Anterior cingulate cortex (tissue), 58 donors: ENCODE measurements at regions not wholly inside any gene's neighbourhood (a gene's known extent, or its start where the extent isn't known, plus 50 kb on each side); places are given as distances from the start of the nearest gene placed in this dataset.
"Not testable (repeated sequence)": the region's sequence is repeated elsewhere in the genome, so short reads cannot be mapped to it uniquely, and the experiment has no call there.

Experiments used
- DNase-seq, 58 donors: peaks; one replicate each; lab custom pipeline; 2025; lab: John Stamatoyannopoulos, UW

DNA sequence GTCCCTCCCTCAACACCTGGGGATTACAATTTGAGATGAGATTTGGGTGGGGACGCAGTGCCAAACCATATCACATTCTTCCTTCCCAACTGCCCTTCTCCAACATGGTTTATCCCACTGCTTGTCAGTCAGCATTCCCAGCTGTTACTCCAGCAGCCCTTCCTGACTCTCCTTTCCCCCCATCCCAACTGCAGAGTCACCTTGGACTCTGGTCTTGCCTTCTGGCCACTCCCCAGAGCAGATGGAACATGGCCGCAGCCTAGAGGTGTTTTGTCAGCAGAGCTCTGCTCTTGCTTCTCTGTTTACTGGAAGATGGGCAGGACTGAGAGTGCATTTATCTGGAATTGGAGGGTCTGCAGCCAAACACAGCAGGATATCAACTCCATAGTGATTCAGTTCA lies 51.2 kb upstream of the MEX3C start:
- DNase-seq = no peak

DNA sequence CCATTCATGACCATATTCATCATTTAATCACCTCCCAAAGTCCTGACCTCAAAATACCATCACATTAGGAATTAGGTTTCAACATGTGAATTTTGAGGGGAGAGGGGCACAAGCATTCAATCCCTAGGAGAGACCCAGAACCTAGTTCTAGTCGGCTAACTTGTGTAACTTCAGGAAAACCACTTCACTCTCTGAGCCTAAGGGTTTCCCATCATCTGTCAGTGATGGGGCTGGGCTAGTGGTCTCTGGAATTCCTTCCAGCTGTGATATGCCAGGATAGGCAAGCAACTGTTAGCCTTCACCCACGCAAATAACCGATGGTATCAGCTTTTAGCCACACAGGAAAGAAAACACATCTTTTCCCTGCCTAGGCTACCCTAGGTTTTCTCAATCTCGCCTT lies 52.5 kb upstream of the MEX3C start:
- DNase-seq = no peak

DNA sequence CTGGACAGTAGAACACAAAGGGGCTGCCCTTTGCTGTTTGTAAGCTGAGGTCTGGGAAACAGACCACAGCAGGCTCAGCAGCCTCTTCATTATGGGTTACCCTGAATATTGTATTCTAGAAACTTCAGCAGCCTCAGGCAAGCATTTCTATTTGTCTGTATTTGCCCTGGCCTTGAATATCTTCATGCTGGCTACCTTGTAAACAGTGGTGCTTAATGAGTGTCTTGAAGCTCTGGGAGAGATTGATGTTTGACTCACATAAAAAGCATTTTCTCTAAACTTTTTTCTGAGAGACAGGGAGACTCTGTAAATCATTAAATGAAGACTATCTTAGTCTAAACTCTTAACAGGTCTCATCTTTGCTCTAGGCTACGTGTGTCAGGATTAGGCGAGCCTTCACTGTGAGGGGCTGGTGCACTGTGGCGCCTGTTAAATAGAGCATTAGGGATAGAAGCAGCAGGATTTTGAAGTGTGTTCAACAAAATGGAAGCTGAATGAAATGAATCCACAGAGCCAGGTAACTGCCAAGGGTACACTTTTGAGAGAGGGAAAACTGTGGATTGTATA lies 53.1 kb upstream of the MEX3C start:
- no peak for DNase-seq

DNA sequence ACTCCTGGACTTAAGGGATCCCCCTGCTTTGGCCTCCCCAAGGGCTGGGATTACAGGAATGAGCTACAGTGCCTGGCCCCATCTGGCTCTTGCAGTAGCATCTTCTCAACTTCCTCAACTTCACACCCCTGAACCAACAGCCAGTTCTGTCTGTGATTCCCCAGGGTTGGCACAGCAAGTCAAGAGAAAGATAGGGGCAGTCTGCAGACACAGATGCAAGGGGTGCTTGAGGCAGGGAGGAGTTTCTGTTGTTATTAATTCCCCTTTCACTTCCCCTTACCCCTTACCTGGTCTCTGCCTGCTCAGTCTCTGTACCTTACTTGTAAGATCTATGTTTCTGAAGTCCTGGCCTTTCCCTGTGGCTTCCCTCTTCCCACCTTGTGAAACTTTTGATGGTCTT lies 54.1 kb upstream of the MEX3C start:
- no peak for DNase-seq

DNA sequence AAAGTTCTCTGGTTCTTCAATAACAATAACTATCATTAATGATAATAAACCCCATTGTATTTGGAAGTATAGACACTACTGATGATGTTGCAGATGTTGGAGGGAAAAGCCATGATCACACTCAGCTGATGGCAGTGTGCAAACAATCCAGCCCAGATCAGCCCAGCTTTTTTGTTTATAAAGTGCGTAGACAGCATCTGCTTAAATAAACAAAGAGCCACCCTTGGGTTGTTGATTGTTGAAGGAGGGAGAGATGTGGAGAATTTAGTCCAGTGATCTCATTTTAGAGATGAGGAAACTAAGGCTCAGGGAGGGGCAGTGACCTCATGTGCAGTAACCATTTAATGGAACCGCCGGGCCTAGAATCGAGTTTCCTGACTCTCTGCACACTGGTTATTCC lies 56.0 kb upstream of the MEX3C start:
- no peak for DNase-seq

DNA sequence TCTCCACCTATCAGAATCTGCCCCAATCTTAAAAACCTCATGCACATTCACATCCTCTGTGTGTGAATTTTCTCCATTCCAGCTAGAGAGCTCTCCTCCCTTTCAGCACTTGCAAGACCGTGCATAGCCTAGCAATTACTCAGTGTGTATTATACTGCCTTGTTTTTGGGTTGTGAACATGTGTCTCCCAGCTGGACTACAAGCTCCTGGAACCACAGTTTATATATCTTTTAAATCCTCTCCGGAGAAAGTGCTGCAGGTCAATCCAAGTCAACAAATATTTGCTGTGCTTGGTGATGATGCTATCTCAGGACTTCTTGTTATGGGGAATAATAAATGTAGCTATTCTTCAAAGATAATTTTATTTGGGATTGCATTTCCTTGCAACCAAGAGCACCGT lies 58.2 kb upstream of the MEX3C start:
- DNase-seq = no peak

DNA sequence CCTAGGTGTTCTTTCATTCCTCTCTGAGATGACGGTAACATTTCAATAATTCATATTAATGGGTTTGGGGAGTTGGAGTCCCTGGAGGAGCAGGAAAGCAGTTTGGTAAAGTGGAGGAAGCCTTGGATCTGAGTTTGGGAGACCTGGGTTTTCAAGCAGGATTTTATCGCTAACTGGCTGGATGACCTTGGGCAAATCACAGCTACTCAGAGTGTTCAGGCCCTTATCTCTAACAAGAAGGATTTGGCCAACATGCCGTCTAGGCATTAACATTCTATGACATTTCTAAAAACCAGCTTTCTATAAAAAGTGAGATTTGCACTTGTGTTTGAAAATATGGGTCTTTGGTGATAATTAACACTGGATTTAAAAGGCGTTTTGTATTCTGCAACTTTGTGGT lies 59.7 kb upstream of the MEX3C start:
- no peak for DNase-seq

DNA sequence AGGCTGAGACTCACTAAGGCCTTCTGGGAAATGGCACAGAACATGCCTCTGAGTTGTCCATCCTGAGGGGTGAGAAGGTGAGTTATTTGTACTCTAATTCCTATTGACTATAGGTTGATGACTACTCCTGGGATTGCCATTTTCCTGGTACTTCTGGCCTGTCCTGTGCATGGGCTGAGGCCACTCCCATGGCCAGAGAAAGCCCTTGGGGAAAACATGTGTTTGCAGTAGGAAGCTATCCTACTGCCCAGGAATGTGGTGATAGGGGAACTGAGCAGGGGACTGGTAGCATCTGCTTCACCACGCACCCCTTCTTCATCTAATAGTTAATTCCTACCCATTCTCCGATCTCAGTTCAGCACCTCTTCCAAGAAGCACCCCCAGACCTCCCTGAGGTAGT lies 62.6 kb upstream of the MEX3C start:
- DNase-seq = no peak

DNA sequence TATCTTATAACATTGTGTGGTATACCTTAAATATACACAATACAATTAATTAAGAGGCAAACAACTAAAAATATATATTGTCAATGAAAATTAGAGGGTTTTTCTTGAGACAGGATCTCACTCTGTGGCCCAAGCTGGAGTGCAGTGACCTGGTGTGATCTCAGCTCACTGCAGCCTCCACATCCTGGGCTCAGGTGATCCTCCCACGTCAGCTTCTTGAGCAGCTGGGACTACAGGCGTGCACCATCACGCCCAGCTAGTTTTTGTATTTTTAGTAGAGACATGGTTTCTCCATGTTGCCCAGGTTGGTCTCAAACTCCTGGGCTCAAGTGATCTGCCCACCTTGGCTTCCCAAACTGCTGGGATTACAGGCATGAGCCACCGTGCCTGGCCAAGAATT lies 68.6 kb upstream of the MEX3C start:
- DNase-seq = not testable (repeated sequence)

DNA sequence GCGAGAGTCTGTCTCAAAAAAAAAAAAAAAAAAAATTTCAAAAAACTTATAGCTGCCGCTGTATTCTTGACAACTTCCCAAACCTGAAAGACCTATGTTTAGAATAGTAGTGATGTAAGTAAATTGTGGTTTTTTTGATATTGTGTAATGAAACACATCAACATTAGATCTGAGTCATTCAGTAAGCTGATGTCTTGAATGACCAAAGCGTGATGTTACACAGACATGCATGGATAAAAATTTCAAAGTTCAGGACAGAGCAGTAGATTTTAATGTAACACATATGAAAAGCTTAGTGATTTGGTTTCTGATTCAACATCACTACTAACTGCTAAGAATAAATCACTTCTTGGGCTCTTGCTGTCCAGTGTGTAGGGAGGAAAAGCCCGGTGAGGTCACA lies 69.3 kb upstream of the MEX3C start:
- DNase-seq = no peak

DNA sequence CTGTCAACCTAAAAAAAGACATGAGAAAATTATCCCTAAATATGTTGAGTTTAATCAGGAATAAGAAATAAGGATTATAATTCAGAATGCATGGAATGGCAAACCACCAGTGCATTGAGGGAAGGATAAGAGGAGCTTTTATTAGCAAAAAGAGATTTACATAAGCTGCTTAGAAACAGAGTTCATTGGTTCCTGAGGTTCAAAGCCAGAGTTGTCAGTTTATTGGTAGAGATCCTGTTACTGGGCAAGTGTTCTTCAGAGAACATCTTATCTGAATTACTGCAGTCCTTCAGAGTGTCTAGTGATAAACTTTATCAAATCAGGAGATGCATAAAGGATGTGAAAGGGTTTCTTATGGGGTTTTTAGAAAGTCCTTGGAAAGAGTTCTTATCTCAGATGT lies 76.0 kb upstream of the MEX3C start:
- DNase-seq = no peak

DNA sequence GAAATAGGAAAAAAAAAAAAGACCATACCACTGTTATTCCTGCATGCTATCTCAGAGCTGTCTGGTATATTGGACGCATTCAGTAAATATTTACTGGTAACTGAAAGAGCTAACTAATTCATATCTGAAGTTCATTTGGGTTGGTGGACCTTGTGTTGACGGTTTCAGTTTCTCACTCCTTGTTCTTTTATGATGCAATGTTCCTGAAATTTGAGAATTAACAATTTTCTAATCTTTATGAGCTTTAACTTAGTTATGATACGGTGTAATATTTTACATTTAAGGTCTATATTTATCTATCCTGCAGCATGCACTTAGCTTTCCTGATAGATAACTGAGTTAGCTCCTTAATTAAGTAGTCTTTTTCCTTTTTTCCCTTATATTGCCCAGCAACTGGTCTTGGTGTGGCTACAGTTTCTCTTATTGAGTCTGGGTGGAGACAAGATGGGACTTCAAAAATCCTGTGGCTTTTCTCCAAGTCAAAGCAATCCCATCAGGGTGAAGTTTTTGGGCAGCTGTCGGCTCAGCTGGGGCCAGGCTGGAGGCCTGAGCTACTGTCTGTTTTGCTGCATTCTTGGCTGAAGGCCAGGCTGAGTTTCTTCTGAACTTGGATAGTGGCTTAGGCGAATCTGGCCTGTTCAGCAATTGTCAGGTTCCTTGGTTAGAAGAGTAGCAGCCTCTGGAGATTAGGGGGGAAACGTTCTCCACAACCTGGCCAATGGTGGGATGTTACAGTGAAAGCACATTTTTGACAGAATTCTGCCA lies 78.4 kb upstream of the MEX3C start:
- DNase-seq = peak in 1 of 58 donors; percentile 15

DNA sequence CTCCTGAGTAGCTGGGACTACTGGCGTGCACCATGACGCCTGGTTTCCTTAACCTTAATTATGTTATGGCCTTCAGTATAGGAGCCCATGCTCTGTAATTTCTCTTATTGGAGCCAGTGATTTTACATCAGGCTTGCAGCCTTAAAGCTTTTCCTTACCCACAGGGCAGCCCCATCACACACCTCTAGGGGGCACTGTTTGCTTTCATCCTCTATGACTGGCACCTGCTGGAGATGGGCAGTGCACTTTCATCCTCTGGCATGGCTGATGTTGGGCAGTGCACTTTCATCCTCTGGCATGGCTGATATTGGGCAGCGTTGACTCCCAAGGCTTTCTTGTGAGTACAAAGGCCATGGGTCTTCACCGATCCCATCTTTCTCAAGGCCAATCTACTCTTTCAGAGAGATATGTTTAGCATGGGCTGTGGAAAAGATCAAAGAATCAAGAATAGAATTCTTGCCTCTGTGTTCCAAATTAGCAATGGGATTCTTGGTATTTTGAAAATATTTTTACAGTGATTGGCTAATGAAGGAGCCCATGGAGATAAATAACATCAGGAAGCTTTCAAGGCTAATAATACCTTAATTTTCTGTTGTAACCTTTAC lies 80.7 kb upstream of the MEX3C start:
- peak in 34 of 58 donors; percentile 1 to 55 (median 19) for DNase-seq

DNA sequence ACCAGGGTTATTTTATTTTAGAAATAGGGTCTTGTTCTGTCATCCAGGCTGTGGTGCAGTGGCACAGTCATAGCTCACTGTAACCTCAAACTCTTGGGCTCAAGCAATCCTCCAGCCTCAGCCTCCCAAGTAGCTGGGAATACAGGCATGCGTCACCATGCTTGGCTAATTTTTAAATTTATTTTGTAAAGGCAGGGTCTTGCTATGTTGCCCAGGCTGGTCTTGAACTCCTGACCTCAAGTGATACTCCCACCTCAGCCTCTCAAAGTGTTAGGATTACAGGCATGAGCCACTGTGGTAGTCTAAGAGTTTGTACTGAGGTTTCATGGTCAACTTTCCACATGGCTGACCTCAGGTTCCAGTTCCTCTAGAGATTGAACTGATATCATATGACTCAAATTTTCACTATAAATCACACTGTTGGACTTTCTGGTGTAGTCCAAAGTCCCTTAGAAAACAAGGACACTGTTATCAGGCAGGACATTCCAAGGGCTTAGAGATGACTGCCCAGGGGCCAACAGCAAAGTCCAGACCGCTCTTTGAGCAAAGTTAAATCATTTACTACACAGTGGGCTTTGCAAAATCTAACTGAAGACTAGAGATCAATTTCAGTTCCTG lies 82.0 kb upstream of the MEX3C start:
- no peak for DNase-seq

DNA sequence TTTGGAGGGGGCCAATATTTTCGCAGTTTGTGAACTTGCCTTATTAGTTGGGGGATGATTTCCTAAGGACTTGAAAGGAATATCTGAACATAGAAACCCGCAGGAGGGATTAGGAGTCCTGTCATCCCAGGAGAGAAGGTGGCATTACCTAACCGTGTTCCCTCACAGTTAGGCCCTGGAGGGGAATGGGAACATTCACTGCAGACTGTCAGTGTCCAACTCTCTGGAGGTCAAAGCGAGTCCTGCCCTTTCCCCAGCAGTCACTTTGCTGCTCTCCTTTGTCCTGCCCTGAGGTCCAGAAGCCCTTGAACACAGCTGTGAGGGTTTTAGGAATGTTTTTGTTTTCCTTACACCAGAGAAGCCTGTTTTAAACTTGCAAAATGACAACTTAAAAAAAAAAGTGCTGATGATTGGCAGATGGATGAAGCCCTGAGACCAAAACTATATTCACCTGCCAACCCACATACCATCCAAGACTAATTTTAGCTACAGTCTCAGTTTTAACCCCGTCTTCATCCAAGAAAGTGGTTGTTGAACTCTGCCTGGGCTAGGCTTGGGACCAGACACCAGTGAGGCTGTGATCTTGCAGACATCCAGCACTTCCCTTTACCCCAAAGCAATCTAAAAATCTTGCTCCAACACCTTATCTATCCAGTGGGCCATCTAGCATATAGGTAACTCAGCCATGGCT lies 90.5 kb upstream of the MEX3C start:
- DNase-seq = no peak

DNA sequence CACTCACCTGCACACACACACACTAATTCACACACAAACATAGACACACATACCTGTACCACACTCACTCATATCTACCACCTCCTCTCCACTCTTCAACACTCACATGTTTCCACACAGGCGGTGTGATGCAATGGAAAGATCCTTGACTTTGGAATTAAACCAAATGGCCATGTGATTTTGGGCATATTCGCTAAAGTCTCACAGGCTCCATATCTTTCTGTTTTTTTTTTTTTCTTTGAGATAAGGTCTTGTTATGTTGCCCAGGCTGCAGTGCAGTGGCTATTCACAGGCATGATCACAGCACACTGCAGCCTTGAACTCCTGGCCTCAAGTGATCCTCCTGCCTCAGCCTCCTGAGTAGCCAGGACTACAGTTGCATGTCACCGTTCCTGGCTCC lies 91.1 kb upstream of the MEX3C start:
- no peak for DNase-seq

DNA sequence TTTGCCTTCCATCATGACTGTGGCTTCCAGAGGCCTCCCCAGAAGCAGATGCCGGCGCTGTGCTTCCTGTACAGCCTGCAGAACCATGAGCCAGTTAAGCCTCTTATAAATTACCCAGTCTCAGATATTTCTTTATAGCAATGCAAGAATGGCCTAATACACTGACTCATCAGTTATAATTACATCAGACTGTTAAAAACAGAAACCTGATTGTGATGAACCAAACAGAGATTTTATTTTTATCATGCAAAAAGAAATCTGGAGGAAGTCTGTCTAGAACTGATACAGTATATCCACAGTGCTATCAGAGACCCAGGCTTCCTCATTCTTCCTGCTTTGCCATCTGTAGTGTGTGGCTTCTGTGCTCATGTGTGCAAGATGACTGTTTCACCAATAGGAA lies 93.4 kb upstream of the MEX3C start:
- no peak for DNase-seq

DNA sequence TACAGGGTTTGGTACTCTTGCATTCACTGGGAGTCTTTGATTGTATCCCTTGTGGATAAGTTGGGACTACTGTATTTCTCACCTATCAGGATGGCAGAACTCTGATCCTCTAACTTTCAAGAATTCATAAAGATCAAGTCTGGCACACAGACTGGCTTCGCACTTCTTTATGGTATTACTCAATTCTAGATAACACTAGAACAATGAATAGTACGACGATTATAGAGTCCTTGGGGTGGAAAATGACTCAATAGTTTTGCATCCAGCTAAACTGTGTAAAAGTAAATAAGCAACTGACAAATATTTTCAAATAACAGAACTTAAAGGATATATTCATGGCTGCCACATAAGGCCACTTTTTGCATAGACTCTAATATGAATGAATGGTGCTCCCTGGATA lies 103.4 kb upstream of the MEX3C start:
- no peak for DNase-seq

DNA sequence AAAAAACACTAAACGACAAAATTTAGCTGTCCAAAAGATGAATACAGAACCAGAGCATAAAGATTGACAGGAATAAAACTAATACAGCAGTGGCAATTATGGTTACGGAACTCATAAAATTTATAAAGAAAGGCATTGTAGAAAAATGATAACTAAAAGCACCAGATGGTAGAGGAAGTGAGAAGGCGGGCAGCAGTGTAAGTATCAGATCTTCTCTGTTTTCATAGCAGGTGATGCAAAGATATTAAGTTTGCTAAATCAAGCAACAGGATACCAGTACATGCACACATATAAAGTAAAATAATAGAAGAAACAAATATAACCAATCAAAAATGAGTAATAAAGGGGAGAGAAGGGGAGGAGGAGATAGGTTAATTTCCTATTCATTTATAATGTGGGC lies 103.9 kb upstream of the MEX3C start:
- no peak for DNase-seq

DNA sequence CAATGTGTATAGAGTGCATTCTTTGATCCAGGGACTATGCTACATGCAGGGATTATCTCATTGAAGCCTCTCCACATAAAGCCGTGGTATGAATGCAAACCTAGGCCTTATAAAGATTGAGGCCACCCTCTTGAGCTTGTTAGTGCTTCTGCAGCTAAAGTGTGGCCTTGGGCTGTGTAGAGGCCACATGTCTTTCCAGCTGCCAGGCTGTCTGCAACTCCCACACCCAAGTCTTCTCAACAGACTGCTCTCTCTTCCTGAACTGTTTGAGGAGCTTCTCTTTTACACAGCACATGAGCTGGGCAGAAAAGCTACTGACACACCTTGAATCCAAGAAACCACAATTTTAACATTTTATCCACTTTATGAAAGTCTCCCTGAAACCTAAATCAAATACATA lies 119.2 kb upstream of the MEX3C start:
- DNase-seq = no peak

DNA sequence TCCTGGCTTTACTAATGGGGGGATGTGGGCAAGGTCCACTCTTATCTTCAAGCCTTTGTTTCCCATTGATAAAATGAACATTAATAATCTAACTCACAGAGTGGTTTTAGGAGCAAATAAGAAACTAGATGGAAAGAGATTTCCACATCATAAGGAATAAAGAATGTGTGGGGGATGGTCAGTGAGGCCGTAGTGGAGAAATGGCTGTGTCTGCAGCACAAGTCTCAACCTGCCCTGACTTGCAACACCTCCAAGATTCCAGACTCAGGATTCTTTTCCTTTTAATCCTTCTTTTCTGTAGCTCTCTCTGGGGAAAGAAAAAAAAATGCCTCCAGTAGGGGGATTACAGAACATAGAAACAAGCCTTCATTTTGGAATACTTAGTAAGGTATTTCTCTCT lies 124.2 kb upstream of the MEX3C start:
- no peak for DNase-seq
